SK-N-SH treated with all-trans-retinoic acid at 6 μM for 48 hours (cell line): ENCODE measurements at regions not wholly inside any gene's neighbourhood (a gene's known extent, or its start where the extent isn't known, plus 50 kb on each side); places are given as distances from the start of the nearest gene placed in this dataset.

ENCODE experiments used
- BACH2 ChIP-seq: fragments of 250-450 bp; sonication (Bioruptor Pico); IDR thresholded peaks from 2 replicates; pipeline ENCODE4 v1.9.0; 2021; ENCODE audit warnings: mild to moderate bottlenecking, borderline replicate concordance
- CREB5 ChIP-seq: fragments of 250-450 bp; sonication (Bioruptor Pico); IDR thresholded peaks from 2 replicates; pipeline ENCODE4 v1.5.1; 2020; ENCODE audit warnings: low read depth, mild to moderate bottlenecking, moderate library complexity
- CSDC2 ChIP-seq: fragments of 250-450 bp; sonication (Bioruptor Pico); IDR thresholded peaks from 2 replicates; pipeline ENCODE4 v1.5.0; 2020; ENCODE audit warnings: mild to moderate bottlenecking, moderate library complexity
- ESRRG ChIP-seq: fragments of 250-450 bp; sonication (Bioruptor Pico); IDR thresholded peaks from 2 replicates; pipeline ENCODE4 v1.6.1; 2021; ENCODE audit warnings: mild to moderate bottlenecking
- ISL1 ChIP-seq: fragments of 250-450 bp; sonication (Bioruptor Pico); IDR thresholded peaks from 2 replicates; pipeline ENCODE4 v2.1.2; 2022; ENCODE audit warnings: mild to moderate bottlenecking, moderate library complexity
- OSR1 ChIP-seq: fragments of 250-450 bp; sonication (Bioruptor Pico); IDR thresholded peaks from 2 replicates; pipeline ENCODE4 v1.8.0; 2022; ENCODE audit warnings: moderate library complexity, mild to moderate bottlenecking, inconsistent platforms
- PATZ1 ChIP-seq: fragments of 250-450 bp; sonication (Bioruptor Pico); IDR thresholded peaks from 2 replicates; pipeline ENCODE4 v1.8.0; 2020; ENCODE audit warnings: mild to moderate bottlenecking, moderate library complexity, borderline replicate concordance
- PPARA ChIP-seq: fragments of 250-450 bp; sonication (Bioruptor Pico); IDR thresholded peaks from 2 replicates; pipeline ENCODE4 v1.5.0; 2020; ENCODE audit warnings: mild to moderate bottlenecking, borderline replicate concordance
- RARB ChIP-seq: fragments of 250-450 bp; sonication (Bioruptor Pico); IDR thresholded peaks from 2 replicates; pipeline ENCODE4 v1.8.0; 2021; ENCODE audit warnings: mild to moderate bottlenecking, moderate library complexity
- TSHZ2 ChIP-seq: fragments of 250-450 bp; sonication (Bioruptor Pico); IDR thresholded peaks from 2 replicates; pipeline ENCODE4 v1.5.0; 2020; ENCODE audit warnings: mild to moderate bottlenecking, moderate library complexity
- ZFP3 ChIP-seq: fragments of 250-450 bp; sonication (Bioruptor Pico); IDR thresholded peaks from 2 replicates; pipeline ENCODE4 v1.5.0; 2020; ENCODE audit warnings: mild to moderate bottlenecking, moderate library complexity
- ZFP30 ChIP-seq: fragments of 450-650 bp; formaldehyde crosslinking; IDR thresholded peaks from 2 replicates; pipeline ENCODE4 v1.5.0; 2022; ENCODE audit warnings: mild to moderate bottlenecking, moderate library complexity
- ZNF565 ChIP-seq: fragments of 450-650 bp; formaldehyde crosslinking; conservative IDR thresholded peaks from 2 replicates; pipeline ENCODE4 v1.5.0; 2020; ENCODE audit warnings: low read depth, mild to moderate bottlenecking, moderate library complexity
- ZNF8 ChIP-seq: fragments of 450-650 bp; formaldehyde crosslinking; IDR thresholded peaks from 2 replicates; pipeline ENCODE4 v1.5.0; 2020; ENCODE audit warnings: mild to moderate bottlenecking, moderate library complexity

- TF ChIP-seq ISL1 (CRISPR knock-in tag): no peak
- no peak for TF ChIP-seq RARB
- no peak for TF ChIP-seq ZFP30 (CRISPR knock-in tag)
- TF ChIP-seq PATZ1 (CRISPR knock-in tag): no peak
- no peak for TF ChIP-seq BACH2 (CRISPR knock-in tag)
- no peak for TF ChIP-seq ESRRG (CRISPR knock-in tag)
- no peak for TF ChIP-seq TSHZ2 (CRISPR knock-in tag)
- no peak for TF ChIP-seq ZNF8 (CRISPR knock-in tag)
- no peak for TF ChIP-seq OSR1
- no peak for TF ChIP-seq CSDC2
- TF ChIP-seq ZFP3 (CRISPR knock-in tag): no peak
- no peak for TF ChIP-seq PPARA
- TF ChIP-seq CREB5 (CRISPR knock-in tag): no peak
- no peak for TF ChIP-seq ZNF565 (CRISPR knock-in tag)
These were observed 101.1 kb upstream of the LHCGR start for GRCh38 chr2:48856657-48857056.
